ENCODE measurements at regions not wholly inside any gene's neighbourhood (a gene's known extent, or its start where the extent isn't known, plus 50 kb on each side); places are given as distances from the start of the nearest gene placed in this dataset.
"Not testable (repeated sequence)": the region's sequence is repeated elsewhere in the genome, so short reads cannot be mapped to it uniquely, and the experiment has no call there.

DNA sequence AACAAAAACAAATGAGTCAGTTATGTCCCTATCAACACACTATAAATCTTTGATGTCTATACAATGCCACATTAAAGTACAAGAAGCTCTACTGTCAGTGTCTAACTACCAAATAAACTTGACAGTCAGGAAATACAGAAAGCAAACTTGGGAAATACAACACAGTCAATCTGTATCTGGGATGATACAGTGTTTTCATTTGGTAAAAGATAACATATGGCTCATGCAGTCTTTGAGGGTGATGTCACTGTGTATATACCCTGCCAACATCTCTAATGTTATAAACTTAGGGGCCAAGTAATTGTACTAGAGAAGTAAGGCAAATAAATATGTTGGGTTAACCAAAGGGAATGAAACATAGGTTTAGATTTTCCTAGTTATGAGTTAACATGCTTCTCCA is 552.5 kb upstream of the ADAMTS5 start:
- no peak for DNase-seq

DNA sequence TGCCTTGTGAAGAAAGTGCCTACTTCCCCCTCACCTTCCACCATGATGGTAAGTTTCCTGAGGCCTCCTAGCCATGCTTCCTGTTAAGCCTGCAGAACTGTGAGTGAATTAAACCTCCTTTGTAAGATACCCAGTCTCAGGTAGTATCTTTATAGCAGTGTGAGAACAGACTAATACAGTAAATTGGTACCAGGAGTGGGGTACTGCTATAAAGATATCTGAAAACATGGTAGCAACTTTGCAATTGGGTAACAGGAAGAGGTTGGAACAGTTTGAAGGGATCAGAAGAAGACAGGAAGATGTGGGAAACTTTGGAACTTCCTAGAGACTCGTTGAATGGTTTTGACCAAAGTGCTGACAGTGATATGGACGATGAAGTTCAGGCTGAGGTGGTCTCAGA is 550.3 kb upstream of the ADAMTS5 start:
- not testable (repeated sequence) for DNase-seq

DNA sequence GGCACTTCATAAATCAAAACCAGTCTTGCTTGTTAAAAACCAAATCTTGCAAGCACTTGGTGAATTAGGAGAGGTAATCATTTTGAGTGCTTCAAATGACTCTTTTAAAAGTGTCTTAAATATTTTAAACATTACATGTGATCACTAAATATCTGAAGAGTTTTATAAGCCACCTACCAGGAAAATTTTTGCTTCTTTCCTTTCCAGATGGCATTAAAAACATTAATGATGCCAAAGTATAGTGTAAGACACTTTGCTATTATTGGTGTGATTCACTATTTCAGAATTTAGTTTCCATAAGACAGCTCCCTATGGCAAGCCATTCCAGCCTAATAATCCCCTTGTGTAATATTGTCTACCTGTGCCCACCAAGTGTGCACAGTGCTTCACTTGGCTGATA is 548.8 kb upstream of the ADAMTS5 start:
- no peak for DNase-seq

DNA sequence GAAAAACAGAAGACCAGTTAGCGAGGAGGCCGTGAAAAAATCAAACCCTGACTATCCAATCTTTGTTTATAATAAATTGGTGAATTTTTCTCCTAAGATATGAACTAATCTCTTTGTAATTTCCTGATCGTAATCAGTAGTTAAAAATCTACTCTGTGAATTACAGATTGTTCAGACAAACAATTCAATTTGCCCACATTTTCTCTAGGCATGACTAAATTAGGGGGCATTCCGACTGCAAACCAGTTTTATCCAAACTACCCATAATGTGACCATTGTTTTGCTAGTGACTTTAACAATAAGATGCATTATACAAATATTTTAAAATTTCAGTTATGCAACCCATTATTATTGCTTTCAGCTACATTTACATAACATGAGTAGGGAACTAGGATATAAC is 546.9 kb upstream of the ADAMTS5 start:
- no peak for DNase-seq

DNA sequence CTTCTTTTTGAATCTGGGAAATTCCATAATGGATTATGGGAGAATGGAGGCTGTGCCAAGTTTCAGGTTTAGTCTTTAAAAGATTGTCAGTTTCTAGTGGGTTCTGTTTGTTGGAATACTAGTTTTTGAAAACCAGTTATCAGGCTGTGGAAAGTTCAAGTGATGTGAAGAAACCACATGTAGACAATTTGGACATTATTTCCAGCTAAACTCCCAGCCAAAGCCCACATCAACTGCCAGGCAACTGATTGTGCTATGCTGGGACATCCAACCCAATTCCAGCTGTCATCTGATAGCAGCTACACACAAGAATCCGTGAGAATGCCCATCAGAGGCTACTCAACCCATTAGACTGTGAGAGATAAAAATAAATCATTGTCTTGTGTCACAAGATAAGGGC is 546.1 kb upstream of the ADAMTS5 start:
- DNase-seq: no peak

DNA sequence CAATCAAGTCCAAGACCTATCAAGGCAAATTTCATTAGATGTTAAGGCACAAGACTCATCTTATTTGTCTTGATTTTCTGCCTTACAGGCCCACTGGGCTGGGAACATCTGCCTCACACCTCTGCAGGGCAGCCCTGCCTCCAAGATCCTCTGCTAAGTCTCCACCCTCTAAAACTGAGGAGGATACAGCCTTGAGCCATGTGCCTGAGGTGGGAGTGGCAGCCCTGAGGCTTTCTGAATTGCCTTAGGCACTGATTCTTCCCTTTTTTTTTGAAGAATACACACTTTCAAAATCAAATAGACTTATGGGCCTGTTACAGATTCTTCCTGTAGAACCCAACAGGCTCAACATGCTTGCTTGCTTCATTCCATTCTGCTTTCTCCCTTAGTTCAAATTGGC is 544.3 kb upstream of the ADAMTS5 start:
- no peak for DNase-seq

DNA sequence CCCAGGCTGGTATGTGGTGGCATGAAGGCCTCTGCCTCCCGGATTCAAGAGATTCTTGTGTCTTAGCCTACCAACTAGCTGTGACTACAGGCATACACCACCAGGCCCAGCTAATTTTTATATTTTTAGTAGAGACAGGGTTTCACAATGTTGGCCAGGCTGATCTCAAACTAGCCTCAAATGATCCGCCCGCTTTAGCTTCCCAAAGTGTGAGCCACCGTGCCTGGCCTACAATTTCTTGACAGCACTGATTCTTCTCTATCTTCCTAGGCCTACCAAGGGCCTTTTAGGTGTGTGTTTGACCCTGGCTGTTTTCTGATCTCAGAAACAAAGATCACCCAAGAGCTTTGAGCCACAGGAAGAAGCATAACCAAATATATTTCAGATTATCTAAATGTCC is 540.8 kb upstream of the ADAMTS5 start:
- no peak for DNase-seq

DNA sequence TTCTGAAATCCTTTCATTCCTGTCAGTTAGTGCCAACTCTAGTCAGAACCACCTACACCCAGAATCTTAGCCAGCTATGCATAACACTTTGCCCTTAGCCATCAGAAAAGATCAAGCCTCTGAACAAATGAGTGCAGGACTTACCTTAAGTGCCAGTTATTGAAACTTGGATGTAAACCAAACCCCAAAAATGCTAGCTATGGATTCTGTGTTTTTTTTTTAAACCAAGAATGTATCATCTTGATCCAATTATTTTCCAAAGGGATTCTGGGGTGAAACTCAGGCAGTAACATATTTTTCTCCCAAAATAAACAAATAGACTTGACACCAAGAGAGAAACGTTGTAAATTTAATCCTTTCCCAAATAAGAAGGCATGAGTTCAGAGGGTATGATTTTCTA is 538.6 kb upstream of the ADAMTS5 start:
- no peak for DNase-seq

DNA sequence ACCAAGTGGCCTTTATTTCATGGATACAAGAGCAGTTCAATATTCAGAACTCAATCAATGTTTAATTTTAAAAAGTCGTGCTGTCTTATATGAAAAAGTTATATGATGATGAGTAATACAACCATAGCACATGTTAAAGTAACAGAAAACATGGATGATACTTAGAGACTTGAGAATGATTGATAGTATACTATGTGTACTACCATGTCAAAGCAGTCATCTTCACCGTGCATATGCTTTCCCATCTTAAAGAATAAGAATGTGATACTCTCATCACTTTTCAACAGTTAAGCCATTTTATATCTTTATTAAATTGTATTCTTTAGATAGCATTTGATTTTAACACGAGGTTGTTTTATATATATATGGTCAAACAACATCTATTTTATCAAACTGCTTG is 535.9 kb upstream of the ADAMTS5 start:
- no peak for DNase-seq

DNA sequence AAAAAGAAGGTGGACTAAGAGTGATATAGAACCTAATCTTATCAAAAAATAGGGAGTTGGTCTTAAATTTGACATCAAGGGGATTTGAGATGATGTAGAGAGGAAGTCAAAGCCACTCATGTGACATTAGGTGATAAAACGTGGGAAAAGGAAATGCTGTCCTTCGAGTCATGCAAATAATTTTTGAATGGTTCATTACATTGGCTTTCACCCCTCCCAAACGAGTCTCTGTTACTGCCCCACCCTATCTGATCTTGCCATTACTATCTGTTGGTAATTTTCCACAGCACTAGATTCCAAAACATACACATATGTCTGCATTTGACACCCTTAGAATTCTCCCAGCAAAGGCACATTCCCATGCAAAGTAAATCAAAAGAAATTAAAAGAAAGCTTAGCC is 531.1 kb upstream of the ADAMTS5 start:
- DNase-seq: no peak

DNA sequence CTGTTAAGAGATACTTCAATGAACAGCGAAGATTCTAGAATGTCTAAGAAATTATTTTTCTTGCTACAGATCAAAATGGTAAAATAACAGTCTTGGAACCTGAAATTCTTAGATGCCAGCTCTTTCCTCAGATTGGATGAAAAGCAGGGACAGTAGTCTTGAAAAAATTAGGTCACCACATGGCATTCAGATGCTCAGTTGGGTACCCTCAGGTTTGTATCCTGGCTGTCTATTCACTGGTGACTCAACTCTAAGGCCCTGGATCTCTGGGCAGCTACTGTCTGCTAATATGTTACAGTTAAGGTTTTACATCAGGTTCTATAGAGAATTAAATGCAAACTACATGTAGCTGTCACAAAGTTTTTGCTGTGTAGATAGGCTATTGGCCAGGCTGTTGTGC is 528.9 kb upstream of the ADAMTS5 start:
- no peak for DNase-seq

DNA sequence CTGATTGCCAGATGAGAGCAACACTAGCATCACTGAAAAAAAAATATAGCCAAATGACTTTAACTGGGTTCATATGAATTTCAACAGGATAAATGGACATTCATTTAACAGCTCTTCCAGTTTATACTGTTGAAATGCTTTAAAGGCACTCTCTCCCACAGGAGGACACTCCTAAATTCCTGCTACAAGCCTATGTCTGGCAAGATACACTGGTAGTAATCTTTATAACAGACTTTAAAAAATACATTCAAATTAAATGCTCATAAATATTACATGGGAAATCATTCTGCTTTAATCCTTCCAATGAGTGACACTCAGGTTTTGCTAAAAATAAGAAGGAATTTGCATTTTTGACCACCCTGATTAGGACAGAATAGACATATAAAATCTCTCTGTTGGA is 526.7 kb upstream of the ADAMTS5 start:
- no peak for DNase-seq

DNA sequence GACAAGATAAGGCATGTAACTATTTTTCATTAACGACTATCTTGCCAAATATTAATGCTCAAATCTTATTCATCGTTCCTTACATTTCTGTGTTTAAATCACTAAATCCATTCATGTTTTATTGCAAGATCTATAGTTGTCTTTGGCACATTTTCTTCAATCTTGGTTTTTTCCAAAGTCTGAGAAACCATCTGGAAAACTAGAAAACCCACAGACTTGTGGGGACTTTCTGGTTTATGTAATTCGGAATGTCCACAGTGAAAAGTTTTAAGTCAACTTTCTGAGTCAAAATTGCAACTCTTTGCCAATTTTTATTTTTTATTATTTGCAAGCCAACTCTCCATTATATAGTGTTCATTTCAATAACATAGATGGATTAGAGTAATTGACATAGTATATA is 520.8 kb upstream of the ADAMTS5 start:
- DNase-seq: no peak

DNA sequence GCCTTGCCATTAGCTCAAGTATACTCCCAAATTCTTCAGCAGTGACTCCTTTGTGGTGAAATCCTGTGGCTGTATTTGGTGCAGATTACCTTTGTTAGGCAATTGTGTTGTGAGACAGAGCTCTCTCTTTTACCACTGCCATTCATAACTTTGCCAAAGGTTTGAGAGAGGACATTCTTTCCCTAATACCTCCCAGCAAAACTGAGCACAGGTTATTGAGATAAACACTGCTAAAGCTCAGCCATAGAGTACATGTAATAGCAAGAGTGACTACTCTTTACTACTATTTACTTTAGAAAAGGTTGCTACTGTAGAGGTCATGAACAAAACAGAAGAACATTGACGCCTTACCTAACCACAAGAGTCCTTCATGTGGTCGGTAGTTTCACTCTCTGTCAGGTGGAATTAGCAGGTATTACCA is 514.0 kb upstream of the ADAMTS5 start:
- DNase-seq: no peak

DNA sequence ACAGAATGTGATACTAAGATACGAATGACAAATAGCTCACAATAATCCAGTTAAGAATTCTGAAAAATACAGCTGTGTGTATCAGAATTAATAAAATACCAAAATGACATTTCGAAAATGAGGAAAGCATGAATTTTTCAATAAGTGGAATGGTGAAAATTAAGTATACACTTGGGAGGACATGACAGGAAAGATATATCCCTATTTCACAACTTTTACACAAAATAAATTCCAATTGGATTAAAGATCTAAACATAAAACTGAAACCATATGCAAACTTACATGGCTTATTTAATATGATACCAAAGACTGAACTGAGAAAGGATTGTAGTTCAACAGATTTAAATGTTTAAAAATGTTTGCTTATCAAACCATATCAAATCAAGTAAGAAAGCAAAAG is 510.4 kb upstream of the ADAMTS5 start:
- no peak for DNase-seq

DNA sequence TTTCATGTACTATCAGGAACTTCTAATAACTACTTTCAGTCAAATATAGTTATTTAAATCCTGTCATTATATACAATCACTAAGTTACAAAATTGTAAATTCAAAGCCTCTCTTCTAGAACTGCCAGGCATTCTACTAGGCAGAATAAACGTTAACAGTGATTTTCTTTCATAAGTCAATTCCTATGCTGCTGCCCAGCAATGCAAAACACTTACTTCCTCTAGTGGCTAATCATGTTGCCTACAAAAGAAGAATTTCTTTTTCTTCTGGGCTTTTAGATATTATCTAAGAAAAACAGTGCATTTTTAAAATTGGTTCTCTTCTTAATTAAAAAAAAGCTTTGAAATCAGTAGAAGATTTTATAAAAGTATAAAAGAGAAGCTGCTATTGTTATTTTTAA is 509.8 kb upstream of the ADAMTS5 start:
- no peak for DNase-seq

DNA sequence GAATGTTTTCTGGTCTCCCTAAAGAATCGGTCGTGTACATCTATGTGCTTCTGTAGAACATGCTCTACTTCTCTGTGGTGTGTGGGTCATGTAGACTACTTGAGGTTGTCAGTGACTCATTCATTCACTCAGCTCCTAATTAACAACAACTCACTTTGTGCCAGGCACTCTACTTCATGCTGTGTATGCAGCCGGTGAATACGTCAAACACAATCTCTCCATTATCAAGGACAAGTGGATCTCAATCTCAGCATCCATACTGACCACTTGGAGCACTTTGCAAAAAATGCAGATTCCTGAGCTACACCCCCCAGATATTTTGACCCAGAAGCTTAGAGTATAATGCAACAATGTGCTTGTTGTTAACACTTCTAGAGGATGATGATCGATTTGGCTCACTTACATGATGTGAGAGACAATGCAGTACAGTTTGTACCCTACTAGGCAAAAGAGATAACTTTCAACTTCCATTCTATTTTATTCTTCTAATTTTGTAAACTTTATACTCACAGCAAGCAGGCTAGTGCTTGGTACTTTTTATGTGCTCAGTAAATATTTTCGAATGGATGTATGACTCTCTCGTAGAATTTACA is 508.6 kb upstream of the ADAMTS5 start:
- DNase-seq: no peak

DNA sequence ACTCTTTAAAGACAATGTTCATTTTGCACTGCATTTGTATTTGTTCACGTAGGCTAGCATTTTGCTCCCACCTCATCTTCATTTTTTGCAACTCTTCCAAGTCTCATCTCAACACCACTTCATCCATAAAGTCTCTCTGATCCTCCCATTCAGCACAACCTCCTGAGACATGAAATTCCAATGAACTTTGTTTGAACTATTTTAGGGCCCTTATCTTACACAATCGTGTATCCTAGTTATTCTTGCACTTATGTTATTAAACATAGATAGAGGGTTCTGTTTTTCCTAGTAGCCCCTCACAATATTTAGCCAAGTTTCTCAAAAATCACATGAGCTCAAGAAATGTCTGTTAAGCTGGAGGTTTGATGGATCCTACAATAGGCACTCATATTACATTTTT is 500.5 kb upstream of the ADAMTS5 start:
- no peak for DNase-seq

DNA sequence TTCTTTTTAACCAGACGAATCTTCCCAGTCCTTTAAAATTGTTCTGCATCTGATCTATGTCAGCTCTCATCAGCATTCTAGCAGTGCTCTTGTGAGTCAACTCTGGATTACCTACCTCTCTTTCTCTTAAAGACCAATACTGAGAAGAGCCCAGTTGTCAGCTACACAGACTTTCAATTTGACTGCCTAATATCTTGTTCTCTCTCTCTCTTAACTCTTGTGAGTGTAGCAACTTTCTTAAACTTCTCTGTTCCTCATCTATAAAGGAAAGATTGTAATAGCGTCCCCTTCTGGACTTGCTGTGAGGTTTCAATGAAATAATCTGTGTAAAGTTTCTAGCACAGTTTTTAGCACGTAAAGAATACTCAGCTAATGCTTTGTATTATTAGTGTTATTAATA is 499.3 kb upstream of the ADAMTS5 start:
- DNase-seq: no peak

DNA sequence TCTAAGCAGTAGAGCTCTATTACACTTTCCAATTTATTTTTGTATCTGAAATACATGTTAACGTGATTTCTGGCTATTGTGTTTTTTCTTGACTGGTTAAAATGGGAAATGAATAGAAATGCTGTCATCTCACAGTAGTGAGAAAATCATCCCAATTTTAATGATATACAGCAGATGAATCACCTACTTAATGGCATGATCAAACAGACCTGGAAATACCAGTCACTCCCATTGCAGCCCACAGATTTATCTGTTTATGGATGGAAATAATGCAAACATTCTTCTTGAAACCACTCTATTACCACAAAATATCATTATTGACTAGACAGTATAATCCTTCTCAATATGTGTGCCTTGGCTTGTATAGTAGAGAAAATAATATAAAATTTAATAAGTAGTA is 497.8 kb upstream of the ADAMTS5 start:
- DNase-seq: no peak

DNA sequence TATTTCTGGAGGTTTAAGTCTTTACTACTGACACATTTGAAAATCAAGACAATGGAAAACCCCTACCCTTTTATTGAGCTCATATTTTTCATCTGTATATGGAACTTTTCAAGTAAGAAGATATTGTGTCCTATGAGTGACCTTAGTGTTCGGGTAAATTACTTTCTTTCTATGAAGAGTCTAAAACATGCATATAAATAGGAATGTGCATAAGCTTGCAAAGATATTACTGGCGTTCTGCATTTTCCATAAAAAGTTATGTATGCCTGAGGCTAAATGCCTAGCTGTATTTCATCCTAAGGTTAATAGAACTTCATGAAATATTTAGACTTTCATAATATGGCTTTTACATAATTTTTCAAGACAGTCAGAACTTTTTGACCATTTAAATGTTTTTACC is 495.8 kb upstream of the ADAMTS5 start:
- DNase-seq: no peak

DNA sequence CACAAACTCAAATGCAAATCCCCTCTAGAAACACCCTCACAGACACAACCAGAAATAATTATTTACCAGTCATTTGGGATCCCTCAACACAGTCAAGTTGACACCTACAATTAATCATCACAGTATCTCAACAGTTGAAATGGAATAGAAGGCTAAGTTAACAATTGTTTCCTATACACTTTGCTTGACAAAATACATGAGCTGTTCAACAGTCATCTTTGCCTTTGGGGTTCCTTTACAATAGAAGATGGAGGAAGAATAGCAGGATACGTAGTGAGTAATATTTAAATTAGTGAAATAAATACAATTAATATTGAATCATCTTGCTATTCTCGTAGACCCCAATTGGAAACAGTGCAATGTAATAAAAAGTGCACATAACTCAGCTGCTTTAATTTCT is 487.3 kb upstream of the ADAMTS5 start:
- no peak for DNase-seq

DNA sequence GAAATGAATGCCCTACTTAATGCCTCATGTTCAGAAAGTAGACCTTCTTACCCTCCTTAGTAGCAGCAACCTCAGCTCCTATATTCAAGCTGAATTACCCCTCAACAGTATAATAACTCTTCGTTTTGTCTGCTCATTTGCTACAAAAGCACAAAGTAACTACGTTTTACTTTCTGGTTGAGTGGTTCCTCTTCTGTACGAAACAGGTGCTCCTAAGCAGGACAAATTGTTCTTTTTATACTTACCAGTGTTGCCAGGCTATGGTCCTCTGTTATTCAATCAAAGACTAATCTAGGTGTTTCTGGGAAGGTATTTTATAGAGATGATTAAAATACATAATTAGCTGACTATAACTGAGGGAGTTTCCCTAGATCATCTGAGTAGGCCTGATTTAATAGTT is 484.2 kb upstream of the ADAMTS5 start:
- no peak for DNase-seq

DNA sequence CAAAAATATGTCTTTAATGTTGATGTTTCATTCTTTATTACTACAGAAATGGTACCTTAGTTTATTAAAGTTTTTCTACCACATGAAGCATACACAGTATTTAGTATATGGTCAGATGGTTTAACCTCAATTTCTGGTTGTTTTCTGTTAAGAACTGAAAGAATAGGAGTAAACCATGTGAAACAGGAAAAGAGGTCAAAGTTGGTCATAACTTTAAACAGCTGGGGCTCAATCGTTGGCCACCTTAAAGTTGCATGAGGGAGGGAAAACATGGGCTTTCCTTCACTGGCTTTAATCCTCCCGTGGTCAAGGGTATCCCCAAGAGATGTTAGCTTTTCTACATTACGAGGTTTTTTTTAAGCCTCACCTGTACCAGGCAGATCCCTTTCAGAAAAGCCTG is 483.3 kb upstream of the ADAMTS5 start:
- no peak for DNase-seq

DNA sequence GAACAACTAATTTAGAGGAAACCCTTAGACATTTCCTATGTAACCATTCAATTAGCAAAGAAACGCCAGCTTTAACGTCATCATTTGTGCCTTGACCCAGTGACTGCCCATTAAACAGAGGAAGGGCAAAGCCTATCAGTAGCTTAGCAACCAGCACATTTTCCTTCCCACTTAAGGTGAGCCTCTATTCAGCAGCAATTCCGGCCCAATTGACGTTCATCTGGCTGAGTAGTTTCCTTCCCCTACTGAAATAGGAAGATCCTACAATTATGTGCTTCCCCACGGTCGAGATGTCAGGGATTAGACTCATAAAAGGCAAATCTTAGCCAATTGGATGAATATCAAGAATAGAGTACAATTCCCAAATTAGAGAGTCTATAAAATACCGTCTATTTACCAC is 482.1 kb upstream of the ADAMTS5 start:
- no peak for DNase-seq

DNA sequence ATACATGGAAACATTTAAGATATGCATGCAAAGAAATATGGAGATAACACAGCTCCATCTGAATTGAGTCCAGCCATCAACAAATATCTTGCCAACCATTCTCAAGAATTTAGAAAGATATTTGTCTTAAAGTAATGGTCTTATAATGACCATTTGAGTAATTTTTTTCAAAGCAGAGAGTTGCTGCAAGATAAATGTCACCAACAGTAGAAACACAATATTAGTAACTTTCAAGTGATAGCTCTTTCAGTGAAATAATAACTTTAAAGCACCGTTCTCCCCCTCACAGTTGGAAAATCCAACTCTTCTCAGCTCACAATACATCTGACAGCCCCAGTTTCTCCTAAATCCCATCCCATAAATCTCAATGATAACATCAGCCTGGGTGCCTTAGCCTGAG is 481.0 kb upstream of the ADAMTS5 start:
- no peak for DNase-seq

Data from NCI-H2081 treated with DMSO at 0.1 percent for 48 hours (cell line).